H1 (cell line): ENCODE measurements at regions not wholly inside any gene's neighbourhood (a gene's known extent, or its start where the extent isn't known, plus 50 kb on each side); places are given as distances from the start of the nearest gene placed in this dataset.
"Not testable (repeated sequence)": the region's sequence is repeated elsewhere in the genome, so short reads cannot be mapped to it uniquely, and the experiment has no call there.

Experiments used
- ATF3 ChIP-seq: IDR thresholded peaks from 2 replicates; pipeline ENCODE4 v1.6.1; 2011; ENCODE audit warnings: low read depth, mild to moderate bottlenecking, low read length; ENCODE audit not compliant: insufficient read depth
- CBX5 ChIP-seq: fragments of 300-800, 300-1000 bp; sonication (generic); IDR thresholded peaks from 2 replicates; pipeline ENCODE4 v1.7.1; 2016; ENCODE audit warnings: antibody characterized with exemption, low read length, low read depth
- CTCF ChIP-seq, 3 experiments: IDR thresholded peaks; 1 replicate in 2 of 3; 2 replicates in 1 of 3; pipeline versions ENCODE4 v1.5.1 to v1.6.1; 2011; ENCODE audit warnings: low read length in 3 of 3, mild to moderate bottlenecking in 3 of 3, inconsistent platforms in 2 of 3, low read depth in 1 of 3, moderate library complexity in 1 of 3; ENCODE audit not compliant: insufficient read depth in 1 of 3; ENCODE audit errors: control extremely low read depth in 1 of 3
- EZH2 ChIP-seq: fragments of 200-600 bp; sonication (generic); IDR thresholded peaks from 2 replicates; pipeline ENCODE4 v1.7.1; 2012; ENCODE audit warnings: low read depth, mild to moderate bottlenecking, moderate library complexity, low read length, inconsistent platforms; ENCODE audit not compliant: severe bottlenecking
- MAFK ChIP-seq: IDR thresholded peaks from 2 replicates; pipeline ENCODE4 v1.6.1; 2012; ENCODE audit warnings: low read depth, mild to moderate bottlenecking, improper control_type of control experiment, low read length
- POLR2A ChIP-seq, 2 experiments: IDR thresholded peaks; 1 replicate in 1 of 2; 2 replicates in 1 of 2; pipeline ENCODE4 v1.6.1; 2011; ENCODE audit warnings: low read depth in 2 of 2, low read length in 2 of 2, mild to moderate bottlenecking in 2 of 2; ENCODE audit errors: control extremely low read depth in 1 of 2
- RXRA ChIP-seq: IDR thresholded peaks from 2 replicates; pipeline ENCODE4 v1.6.1; 2011; ENCODE audit warnings: low read depth, mild to moderate bottlenecking, low read length, moderate library complexity; ENCODE audit not compliant: insufficient read depth
- SIX5 ChIP-seq: IDR thresholded peaks from 2 replicates; pipeline ENCODE4 v1.6.1; 2011; ENCODE audit warnings: mild to moderate bottlenecking, low read depth, low read length
- YY1 ChIP-seq: IDR thresholded peaks from 2 replicates; pipeline ENCODE4 v1.6.1; 2011; ENCODE audit warnings: low read depth, mild to moderate bottlenecking, low read length

GRCh38 chr1:157372311-157372710 lies 180.0 kb downstream of the FCRL5 start:
- TF ChIP-seq CTCF (IDR thresholded peaks at IDR 0.05; ENCODE audit: control extremely low read depth in 1 of 3, insufficient read depth in 1 of 3, low read depth in 1 of 3, low read length in 3 of 3); MAFK; POLR2A (IDR thresholded peaks at IDR 0.05; ENCODE audit: control extremely low read depth in 1 of 2, low read depth in 2 of 2, low read length in 2 of 2); SIX5; EZH2; RXRA; ATF3; YY1; CBX5: not testable (repeated sequence)
